SK-N-SH treated with all-trans-retinoic acid at 6 μM for 48 hours (cell line): ENCODE measurements at regions not wholly inside any gene's neighbourhood (a gene's known extent, or its start where the extent isn't known, plus 50 kb on each side); places are given as distances from the start of the nearest gene placed in this dataset.

Experiments used
- ATAC-seq: fragments of 200-7000 bp; cut with Tn5 transposase; 3 replicates; pipeline ENCODE4 v1.9.1; 2020; ENCODE audit warnings: mild to moderate bottlenecking, moderate library complexity
- CREB5 ChIP-seq: fragments of 250-450 bp; sonication (Bioruptor Pico); IDR thresholded peaks from 2 replicates; pipeline ENCODE4 v1.5.1; 2020; ENCODE audit warnings: low read depth, mild to moderate bottlenecking, moderate library complexity
- CSDC2 ChIP-seq: fragments of 250-450 bp; sonication (Bioruptor Pico); IDR thresholded peaks from 2 replicates; pipeline ENCODE4 v1.5.0; 2020; ENCODE audit warnings: mild to moderate bottlenecking, moderate library complexity
- CSRNP3 ChIP-seq: fragments of 250-450 bp; sonication (Bioruptor Pico); IDR thresholded peaks from 2 replicates; pipeline ENCODE4 v1.5.1; 2021; ENCODE audit warnings: mild to moderate bottlenecking, moderate library complexity
- ESRRG ChIP-seq: fragments of 250-450 bp; sonication (Bioruptor Pico); IDR thresholded peaks from 2 replicates; pipeline ENCODE4 v1.6.1; 2021; ENCODE audit warnings: mild to moderate bottlenecking
- GLIS3 ChIP-seq: fragments of 250-450 bp; sonication (Bioruptor Pico); IDR thresholded peaks from 2 replicates; pipeline ENCODE4 v1.5.0; 2020; ENCODE audit warnings: mild to moderate bottlenecking, moderate library complexity
- ISL1 ChIP-seq: fragments of 250-450 bp; sonication (Bioruptor Pico); IDR thresholded peaks from 2 replicates; pipeline ENCODE4 v2.1.2; 2022; ENCODE audit warnings: mild to moderate bottlenecking, moderate library complexity
- OSR1 ChIP-seq: fragments of 250-450 bp; sonication (Bioruptor Pico); IDR thresholded peaks from 2 replicates; pipeline ENCODE4 v1.8.0; 2022; ENCODE audit warnings: moderate library complexity, mild to moderate bottlenecking, inconsistent platforms
- POU6F1 ChIP-seq: fragments of 250-450 bp; sonication (Bioruptor Pico); IDR thresholded peaks from 2 replicates; pipeline ENCODE4 v1.8.0; 2021; ENCODE audit warnings: low read depth, mild to moderate bottlenecking, moderate library complexity, borderline replicate concordance
- PPARA ChIP-seq: fragments of 250-450 bp; sonication (Bioruptor Pico); IDR thresholded peaks from 2 replicates; pipeline ENCODE4 v1.5.0; 2020; ENCODE audit warnings: mild to moderate bottlenecking, borderline replicate concordance
- RARB ChIP-seq: fragments of 250-450 bp; sonication (Bioruptor Pico); IDR thresholded peaks from 2 replicates; pipeline ENCODE4 v1.8.0; 2021; ENCODE audit warnings: mild to moderate bottlenecking, moderate library complexity
- SNAI2 ChIP-seq: fragments of 250-450 bp; sonication (Bioruptor Pico); IDR thresholded peaks from 2 replicates; pipeline ENCODE4 v1.5.0; 2020; ENCODE audit warnings: mild to moderate bottlenecking, moderate library complexity
- TCF4 ChIP-seq: fragments of 250-450 bp; sonication (Bioruptor Pico); IDR thresholded peaks from 2 replicates; pipeline ENCODE4 v1.8.0; 2021; ENCODE audit warnings: mild to moderate bottlenecking, moderate library complexity, borderline replicate concordance
- TOX ChIP-seq: fragments of 250-450 bp; sonication (Bioruptor Pico); IDR thresholded peaks from 2 replicates; pipeline ENCODE4 v1.8.0; 2021; ENCODE audit warnings: mild to moderate bottlenecking, moderate library complexity, borderline replicate concordance
- ZC3H10 ChIP-seq: fragments of 250-450 bp; sonication (Bioruptor Pico); IDR thresholded peaks from 2 replicates; pipeline ENCODE4 v1.5.1; 2021; ENCODE audit warnings: mild to moderate bottlenecking, moderate library complexity
- ZFP3 ChIP-seq: fragments of 250-450 bp; sonication (Bioruptor Pico); IDR thresholded peaks from 2 replicates; pipeline ENCODE4 v1.5.0; 2020; ENCODE audit warnings: mild to moderate bottlenecking, moderate library complexity
- ZFP30 ChIP-seq: fragments of 450-650 bp; formaldehyde crosslinking; IDR thresholded peaks from 2 replicates; pipeline ENCODE4 v1.5.0; 2022; ENCODE audit warnings: mild to moderate bottlenecking, moderate library complexity
- ZNF70 ChIP-seq: fragments of 450-650 bp; formaldehyde crosslinking; IDR thresholded peaks from 2 replicates; pipeline ENCODE4 v1.5.0; 2020; ENCODE audit warnings: mild to moderate bottlenecking, moderate library complexity
- TF ChIP-seq, protein P1 (sequence below): fragments of 250-450 bp; sonication (Bioruptor Pico); IDR thresholded peaks from 2 replicates; pipeline ENCODE4 v1.8.0; 2020; ENCODE audit warnings: mild to moderate bottlenecking, moderate library complexity, borderline replicate concordance

GRCh38 chr1:239744851-239745250 lies 346.8 kb upstream of the FMN2 start:
- no peak for ATAC-seq
- TF ChIP-seq ISL1 (CRISPR knock-in tag) (no peak), ZFP3 (no peak), RARB (CRISPR knock-in tag) (no peak), ZNF70 (CRISPR knock-in tag) (no peak), CSRNP3 (CRISPR knock-in tag) (no peak), CSDC2 (no peak), PPARA (no peak), CREB5 (CRISPR knock-in tag) (no peak), POU6F1 (CRISPR knock-in tag) (no peak), GLIS3 (CRISPR knock-in tag) (no peak), TCF4 (CRISPR knock-in tag) (no peak)
- TF ChIP-seq, protein P1, sequence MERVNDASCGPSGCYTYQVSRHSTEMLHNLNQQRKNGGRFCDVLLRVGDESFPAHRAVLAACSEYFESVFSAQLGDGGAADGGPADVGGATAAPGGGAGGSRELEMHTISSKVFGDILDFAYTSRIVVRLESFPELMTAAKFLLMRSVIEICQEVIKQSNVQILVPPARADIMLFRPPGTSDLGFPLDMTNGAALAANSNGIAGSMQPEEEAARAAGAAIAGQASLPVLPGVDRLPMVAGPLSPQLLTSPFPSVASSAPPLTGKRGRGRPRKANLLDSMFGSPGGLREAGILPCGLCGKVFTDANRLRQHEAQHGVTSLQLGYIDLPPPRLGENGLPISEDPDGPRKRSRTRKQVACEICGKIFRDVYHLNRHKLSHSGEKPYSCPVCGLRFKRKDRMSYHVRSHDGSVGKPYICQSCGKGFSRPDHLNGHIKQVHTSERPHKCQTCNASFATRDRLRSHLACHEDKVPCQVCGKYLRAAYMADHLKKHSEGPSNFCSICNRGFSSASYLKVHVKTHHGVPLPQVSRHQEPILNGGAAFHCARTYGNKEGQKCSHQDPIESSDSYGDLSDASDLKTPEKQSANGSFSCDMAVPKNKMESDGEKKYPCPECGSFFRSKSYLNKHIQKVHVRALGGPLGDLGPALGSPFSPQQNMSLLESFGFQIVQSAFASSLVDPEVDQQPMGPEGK = no peak
- TF ChIP-seq, all 23 proteins: peak for 0

DNA sequence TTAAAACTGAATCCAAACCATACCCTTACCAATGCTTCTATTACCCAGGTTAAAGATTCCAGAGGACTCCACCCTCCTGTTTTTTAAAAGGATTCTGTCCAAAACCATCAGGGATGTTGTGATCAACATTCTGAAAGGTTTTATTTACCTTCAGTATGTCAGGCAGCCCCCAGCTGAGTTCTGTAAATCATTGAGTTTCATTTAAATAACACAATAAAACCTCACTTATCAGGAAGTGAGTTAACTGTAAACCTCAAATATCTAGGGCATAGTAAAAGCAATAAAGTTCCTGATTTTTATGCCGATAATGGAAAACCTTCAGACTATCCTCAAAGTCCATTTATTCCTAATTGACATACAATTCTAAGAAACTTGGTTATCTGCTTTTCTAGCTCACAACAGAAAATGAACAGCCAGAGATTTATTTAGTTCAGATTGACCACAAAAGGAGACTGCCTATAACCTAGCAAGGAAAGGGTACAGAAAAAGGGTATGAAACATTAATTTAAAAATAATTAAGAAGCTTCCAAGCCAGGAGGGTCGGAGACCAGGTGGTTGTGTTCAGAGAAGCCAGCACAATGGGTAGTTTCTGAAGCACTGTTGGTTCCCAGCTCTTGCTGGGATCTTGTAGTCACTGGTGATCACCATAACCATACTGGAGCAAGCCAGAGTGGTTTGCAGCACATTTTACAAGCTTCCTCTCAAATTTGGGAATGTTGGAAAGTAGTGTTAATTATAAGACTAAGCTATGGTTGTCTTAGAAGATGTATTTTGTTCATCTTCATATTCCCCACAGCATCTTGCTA lies 336.4 kb upstream of the FMN2 start:
- no peak for ATAC-seq
- TF ChIP-seq OSR1 (no peak), CSRNP3 (CRISPR knock-in tag) (no peak), TOX (no peak)

DNA sequence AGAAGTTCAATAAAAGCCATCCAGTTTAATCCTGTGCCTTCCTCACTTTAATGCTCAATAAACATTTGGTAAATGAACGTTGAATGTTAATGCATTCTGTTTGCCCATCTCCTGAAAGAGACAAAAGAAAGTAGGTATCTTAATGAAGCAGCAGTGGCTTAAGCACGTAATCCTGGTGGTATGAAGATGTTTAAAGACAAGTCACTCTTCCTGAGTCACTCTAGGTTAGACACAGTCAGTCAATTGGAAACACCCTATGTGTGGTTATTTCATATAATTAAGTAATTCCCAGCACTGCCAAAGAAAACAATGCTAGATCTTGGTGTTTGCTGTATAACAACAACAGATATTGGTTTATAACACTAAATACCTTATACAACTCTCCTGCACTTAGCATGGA lies 334.0 kb upstream of the FMN2 start:
- ATAC-seq = peak; percentile 53; the same call in 1 of the 3 replicates
- no peak for TF ChIP-seq CSDC2
- TF ChIP-seq ZC3H10 (CRISPR knock-in tag) = no peak
- TF ChIP-seq ZNF70 (CRISPR knock-in tag) = no peak
- no peak for TF ChIP-seq ZFP3
- TF ChIP-seq SNAI2 (CRISPR knock-in tag) = no peak
- no peak for TF ChIP-seq ISL1 (CRISPR knock-in tag)
- no peak for TF ChIP-seq ESRRG (CRISPR knock-in tag)
- TF ChIP-seq, protein P1 = no peak
- TF ChIP-seq ZFP30 (CRISPR knock-in tag) = no peak
- TF ChIP-seq POU6F1 (CRISPR knock-in tag) = no peak
- TF ChIP-seq CSRNP3 (CRISPR knock-in tag) = no peak
- TF ChIP-seq CREB5 (CRISPR knock-in tag) = no peak
- no peak for TF ChIP-seq TOX
